IMR-90 (cell line): ENCODE measurements at regions not wholly inside any gene's neighbourhood (a gene's known extent, or its start where the extent isn't known, plus 50 kb on each side); places are given as distances from the start of the nearest gene placed in this dataset.

Experiments
- ATAC-seq: fragments of 200-7000 bp; cut with Tn5 transposase; 2 replicates; pipeline ENCODE4 v1.9.1; 2020; ENCODE audit warnings: low read depth, mild to moderate bottlenecking, moderate library complexity
- BruUV-seq: library from RNA; stranded (reverse); fragments of 400-500 nt; replicated peaks from 2 replicates; lab custom pipeline; 2021; lab: Mats Ljungman, UMichigan
- CTCF ChIA-PET: fragments of 300-600 bp; formaldehyde crosslinking; extraction: SDS; loops from one replicate; lab custom pipeline; 2021; ENCODE audit warnings: antibody characterized with exemption; lab: Yijun Ruan, JAX
- POLR2A ChIA-PET: fragments of 300-600 bp; sonication (Branson Sonifier 250); formaldehyde crosslinking; loops from one replicate; lab custom pipeline; 2022; ENCODE audit warnings: antibody characterized with exemption; ENCODE audit not compliant: unreplicated experiment; lab: Charles Lee
- DNase-seq: peaks from one replicate; pipeline ENCODE4 v3.0.0; 2013
- H2AFZ ChIP-seq: replicated peaks from 2 replicates; pipeline ENCODE3; 2013; ENCODE audit warnings: low read length, mild to moderate bottlenecking; ENCODE audit not compliant: poor library complexity
- H2AK5ac ChIP-seq: 2 replicates; pipeline ENCODE4 v1.6.1; 2013; ENCODE audit warnings: low read depth, low read length, inconsistent platforms
- H2AK9ac ChIP-seq: replicated peaks from 2 replicates; pipeline ENCODE3; 2013; ENCODE audit warnings: mild to moderate bottlenecking, low read depth, low read length, moderate library complexity; ENCODE audit not compliant: poor library complexity
- H2BK120ac ChIP-seq: 2 replicates; pipeline ENCODE4 v1.6.1; 2013; ENCODE audit warnings: low read depth, low read length, inconsistent platforms
- H2BK15ac ChIP-seq: 3 replicates; pipeline ENCODE4 v1.6.1; 2013; ENCODE audit warnings: low read depth, low read length, inconsistent platforms
- H2BK20ac ChIP-seq: 2 replicates; pipeline ENCODE4 v1.6.1; 2013; ENCODE audit warnings: low read depth, mild to moderate bottlenecking, inconsistent platforms, low read length, moderate library complexity
- H2BK5ac ChIP-seq: 2 replicates; pipeline ENCODE4 v1.6.1; 2013; ENCODE audit warnings: mild to moderate bottlenecking, low read depth, low read length, inconsistent platforms; ENCODE audit not compliant: poor library complexity, severe bottlenecking
- H3K14ac ChIP-seq: replicated peaks from 2 replicates; pipeline ENCODE4 v1.6.1; 2013; ENCODE audit warnings: low read depth, low read length, inconsistent platforms
- H3K18ac ChIP-seq: 2 replicates; pipeline ENCODE4 v1.6.1; 2013; ENCODE audit warnings: low read depth, low read length, control low read depth
- H3K23ac ChIP-seq: 2 replicates; pipeline ENCODE4 v1.6.1; 2013; ENCODE audit warnings: low read depth, low read length, inconsistent platforms
- H3K27ac ChIP-seq: 2 replicates; pipeline ENCODE4 v1.5.1; 2013; ENCODE audit warnings: mild to moderate bottlenecking, control low read depth, low read length; ENCODE audit not compliant: insufficient read depth
- H3K27me3 ChIP-seq: 2 replicates; pipeline ENCODE4 v1.6.1; 2013; ENCODE audit warnings: low read length; ENCODE audit not compliant: control insufficient read depth, insufficient read depth
- H3K36me3 ChIP-seq: 2 replicates; pipeline ENCODE4 v1.6.1; 2013; ENCODE audit warnings: low read length, mixed read lengths; ENCODE audit not compliant: control insufficient read depth, insufficient read depth
- H3K4ac ChIP-seq: 2 replicates; pipeline ENCODE4 v1.6.1; 2013; ENCODE audit warnings: low read depth, low read length, inconsistent platforms
- H3K4me1 ChIP-seq: 2 replicates; pipeline ENCODE4 v1.6.1; 2013; ENCODE audit warnings: low read length, mixed read lengths; ENCODE audit not compliant: control insufficient read depth, insufficient read depth
- H3K4me2 ChIP-seq: 2 replicates; pipeline ENCODE4 v1.6.1; 2013; ENCODE audit warnings: low read depth, mild to moderate bottlenecking, control low read depth, low read length, moderate library complexity
- H3K4me3 ChIP-seq: 2 replicates; pipeline ENCODE4 v1.5.1; 2013; ENCODE audit warnings: low read depth, mild to moderate bottlenecking, control low read depth, low read length, moderate library complexity; ENCODE audit not compliant: insufficient read depth
- H3K56ac ChIP-seq: 2 replicates; pipeline ENCODE4 v1.6.1; 2013; ENCODE audit warnings: low read length, inconsistent platforms; ENCODE audit not compliant: insufficient read depth; ENCODE audit errors: extremely low read depth
- H3K79me1 ChIP-seq, 2 experiments: 2 replicates each; pipeline ENCODE4 v1.6.1; 2013; ENCODE audit warnings: low read length in 2 of 2, inconsistent platforms in 1 of 2, low read depth in 1 of 2
- H3K9ac ChIP-seq: 2 replicates; pipeline ENCODE4 v1.6.1; 2013; ENCODE audit warnings: low read depth, low read length, control low read depth
- H3K9me1 ChIP-seq: 2 replicates; pipeline ENCODE4 v1.6.1; 2013; ENCODE audit warnings: low read length, inconsistent platforms; ENCODE audit not compliant: insufficient read depth
- H3K9me3 ChIP-seq: 2 replicates; pipeline ENCODE4 v1.6.1; 2013; ENCODE audit warnings: low read length; ENCODE audit not compliant: control insufficient read depth, insufficient read depth
- H4K20me1 ChIP-seq: 2 replicates; pipeline ENCODE4 v1.6.1; 2013; ENCODE audit warnings: low read length, inconsistent platforms; ENCODE audit not compliant: insufficient read depth
- H4K5ac ChIP-seq: 2 replicates; pipeline ENCODE4 v1.6.1; 2013; ENCODE audit warnings: mild to moderate bottlenecking, low read depth, low read length, control low read depth
- H4K8ac ChIP-seq, 2 experiments: 2 replicates each; pipeline ENCODE4 v1.6.1; 2013; ENCODE audit warnings: low read depth in 2 of 2, low read length in 2 of 2, control low read depth in 1 of 2, inconsistent platforms in 1 of 2
- H4K91ac ChIP-seq: 2 replicates; pipeline ENCODE4 v1.6.1; 2013; ENCODE audit warnings: low read depth, low read length, inconsistent platforms; ENCODE audit not compliant: insufficient read depth
- CHD1 ChIP-seq: IDR thresholded peaks from 2 replicates; pipeline ENCODE4 v1.6.1; 2012; ENCODE audit warnings: low read depth, low read length, improper control_type of control experiment
- CTCF ChIP-seq: conservative IDR thresholded peaks from 2 replicates; pipeline ENCODE4 v1.5.1; 2012; ENCODE audit warnings: mild to moderate bottlenecking, low read depth, low read length, improper control_type of control experiment
- ELK1 ChIP-seq: fragments of 150-350 bp; IDR thresholded peaks from 2 replicates; pipeline ENCODE4 v1.6.1; 2016; ENCODE audit warnings: low read depth, mild to moderate bottlenecking, low read length, moderate library complexity, borderline replicate concordance
- FOS ChIP-seq: fragments of 150-350 bp; IDR thresholded peaks from 2 replicates; pipeline ENCODE4 v1.6.1; 2016; ENCODE audit warnings: low read depth, low read length
- MAZ ChIP-seq: IDR thresholded peaks from 2 replicates; pipeline ENCODE4 v1.6.1; 2012; ENCODE audit warnings: low read depth, mild to moderate bottlenecking, low read length, improper control_type of control experiment, moderate library complexity, borderline replicate concordance
- NFE2L2 ChIP-seq: fragments of 150-350 bp; IDR thresholded peaks from 2 replicates; pipeline ENCODE4 v1.6.1; 2016; ENCODE audit warnings: low read depth, mild to moderate bottlenecking, low read length
- POLR2A ChIP-seq: IDR thresholded peaks from 2 replicates; pipeline ENCODE4 v1.6.1; 2012; ENCODE audit warnings: mild to moderate bottlenecking, low read depth, low read length
- RAD21 ChIP-seq: IDR thresholded peaks from 2 replicates; pipeline ENCODE4 v1.6.1; 2012; ENCODE audit warnings: low read length, improper control_type of control experiment
- WGBS, 2 experiments: methylation state at CpG; one replicate each; pipeline versions ENCODE4 v1.1.5 to v1.1.7; 2013; ENCODE audit warnings: missing lambda C conversion rate in 2 of 2; ENCODE audit not compliant: insufficient read length in 1 of 2; ENCODE audit errors: extremely low coverage in 2 of 2; 5-methylcytosine and 5-hydroxymethylcytosine counted together
- dilution Hi-C: fragments of 300-500 bp; cut with HindIII; formaldehyde crosslinking; loops from one replicate; pipeline ENCODE4 v1.14.3; 2018; ENCODE audit warnings: low sequenced_read_pairs; ENCODE audit not compliant: unreplicated experiment
- in situ Hi-C: fragments of 300-500 bp; cut with MboI; formaldehyde crosslinking; loops from 3 replicates; pipeline ENCODE4 v1.14.3; 2019; ENCODE audit warnings: low sequenced_read_pairs, inconsistent platforms, mixed read lengths
- intact Hi-C: fragments of 100-400 bp; cut with micrococcal nuclease; formaldehyde crosslinking; loops from 2 replicates; pipeline ENCODE4 v1.10.0; 2022

GRCh38 chr1:221558396-221558795 is 183.5 kb downstream of the DUSP10 start:
- Histone ChIP-seq H3K18ac (no peak overlapping the region), H3K4me2 (no peak overlapping the region), H3K14ac (no peak overlapping the region), H3K4me1 (no peaks in the 10 kb centered on the region; the same call in 1 of the 2 replicates), H3K79me1 (no peaks in the 10 kb centered on the region), H2BK15ac (no peak overlapping the region), H3K36me3 (no peaks in the 10 kb centered on the region), H3K56ac (no peak overlapping the region), H3K27me3 (no peaks in the 10 kb centered on the region), H3K9me1 (no peaks in the 10 kb centered on the region; the same call in 1 of the 2 replicates), H2AFZ (no peak overlapping the region), H3K9me3 (no peaks in the 10 kb centered on the region), H4K5ac (no peak overlapping the region), H2BK20ac (no peak overlapping the region), H3K23ac (no peak overlapping the region), H4K91ac (no peak overlapping the region), H3K4me3 (no peak overlapping the region), H4K20me1 (no peaks in the 10 kb centered on the region), H2AK9ac (no peak overlapping the region), H2AK5ac (no peak overlapping the region), H4K8ac (no peak overlapping the region), H2BK5ac (no peak overlapping the region), H3K4ac (no peak overlapping the region), H2BK120ac (no peak overlapping the region), H3K9ac (no peak overlapping the region), H3K27ac (no peak overlapping the region)
- ATAC-seq, result no peak
- in situ Hi-C loops (loop anchor here (10.0 kb wide), 1 partner anchor 896 kb away; no protein-coding TSS in a partner anchor), dilution Hi-C loops (no loop called here), intact Hi-C loops (no loop called here)
- WGBS, 2 experiments, result no CpG with 5 or more reads among the region's 2 CpGs
- BruUV-seq, result no TSS peak
- TF ChIP-seq FOS (no peak), ELK1 (no peak), MAZ (no peak), CTCF (no peak), RAD21 (no peak), POLR2A (no peak), CHD1 (no peak), NFE2L2 (no peak)
- CTCF ChIA-PET, result interaction anchor here (0.7 to 1.9 kb wide), 3 partner anchors 9 to 27 kb away, joined by 4 to 5 read pairs (median 4); no protein-coding TSS in a partner anchor
- DNase-seq, result no peak
- POLR2A ChIA-PET, result no interaction called here
